Retina (tissue), 1 donor: ENCODE measurements at regions not wholly inside any gene's neighbourhood (a gene's known extent, or its start where the extent isn't known, plus 50 kb on each side); places are given as distances from the start of the nearest gene placed in this dataset.
"Not testable (repeated sequence)": the region's sequence is repeated elsewhere in the genome, so short reads cannot be mapped to it uniquely, and the experiment has no call there.

ENCODE experiments used
- DNase-seq: peaks from one replicate; pipeline ENCODE4 v3.0.0-alpha.2; 2016

DNA sequence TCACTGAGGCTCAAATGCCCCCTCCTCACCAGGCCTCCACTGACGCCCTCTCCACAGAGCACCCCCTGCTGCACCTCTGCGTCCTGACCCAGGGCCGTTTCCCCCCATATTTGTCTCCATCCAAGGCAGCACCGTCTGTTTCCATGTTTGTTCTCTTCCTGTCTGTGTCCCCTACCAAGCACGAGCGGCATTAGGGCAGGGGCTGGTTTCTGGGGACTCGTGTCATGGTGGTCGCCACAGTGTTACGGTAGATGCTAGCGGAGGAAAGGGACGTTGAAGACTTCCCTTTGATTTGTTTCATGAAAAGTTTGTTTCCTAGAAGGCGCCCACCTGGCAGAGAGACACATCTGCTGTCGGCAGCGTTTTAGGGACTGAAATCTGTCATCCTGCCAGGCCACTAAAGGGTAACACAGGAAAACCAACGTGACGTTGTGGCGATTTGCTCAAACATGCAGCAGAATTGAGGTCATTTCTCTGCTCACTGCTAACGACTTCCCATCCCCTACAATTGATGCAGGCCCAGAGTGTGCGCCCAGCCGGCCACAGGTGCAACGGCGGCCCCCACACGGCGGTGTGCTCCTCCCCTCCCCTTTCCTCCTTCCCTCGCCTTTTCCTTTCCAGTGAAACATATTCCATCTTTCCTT is 79.3 kb upstream of the IRX4 start:
- no peak for DNase-seq

DNA sequence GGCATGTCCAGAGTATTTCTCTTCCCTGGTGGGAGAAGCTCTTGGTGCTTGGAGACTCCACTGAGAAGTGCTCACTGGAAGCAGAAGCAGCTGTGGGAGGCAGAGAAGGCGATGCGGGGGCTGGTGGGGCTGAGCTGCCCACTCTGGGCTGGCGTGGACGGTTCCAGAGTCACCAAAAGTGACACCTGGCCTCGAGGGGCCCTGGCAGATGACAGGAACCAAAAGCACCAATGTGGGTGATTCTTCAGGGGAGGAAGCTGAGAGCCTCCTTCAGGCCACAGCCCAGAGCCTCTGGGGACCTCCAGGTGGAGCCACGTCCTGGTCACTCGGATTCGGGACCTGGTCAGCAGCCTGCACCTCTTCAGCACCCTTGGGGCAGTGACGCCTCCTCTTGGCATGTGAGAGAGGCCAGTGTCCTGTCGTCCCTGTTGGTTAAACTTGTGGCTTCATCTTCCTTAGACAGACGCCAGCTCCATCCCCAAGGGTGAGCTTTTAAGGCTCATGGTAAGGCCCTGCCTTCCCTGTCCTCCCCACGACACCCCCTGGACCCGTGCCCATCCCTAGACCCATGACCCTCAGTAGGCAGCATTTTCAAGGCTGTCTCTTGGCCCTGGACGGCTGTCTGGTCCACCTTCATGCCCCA is 78.7 kb upstream of the IRX4 start:
- DNase-seq: no peak

DNA sequence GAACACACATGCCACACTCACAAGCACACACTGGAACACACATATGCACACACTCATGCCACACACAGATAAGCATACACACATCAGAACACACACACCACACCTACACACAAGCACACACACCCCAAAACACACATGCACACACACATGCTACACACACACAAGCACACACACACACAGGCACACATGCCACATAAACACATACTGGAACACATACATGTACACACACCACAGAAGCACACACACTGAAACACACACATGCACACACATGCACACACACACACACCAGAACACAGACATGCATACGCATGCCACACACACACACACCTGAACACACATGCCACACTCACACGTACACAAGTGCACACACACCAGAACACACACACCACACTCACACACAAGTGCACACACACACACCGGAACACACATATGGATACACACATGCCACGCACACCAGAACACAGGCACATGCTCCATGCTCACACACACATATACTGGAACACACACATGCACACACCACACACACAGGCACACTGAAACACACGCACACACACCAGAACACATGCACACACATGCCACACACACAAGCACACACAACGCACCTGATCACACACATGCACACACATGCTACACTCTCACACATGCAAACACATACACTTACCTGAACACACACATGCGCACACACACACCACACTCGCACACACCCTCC is 78.0 kb upstream of the IRX4 start:
- no peak for DNase-seq

DNA sequence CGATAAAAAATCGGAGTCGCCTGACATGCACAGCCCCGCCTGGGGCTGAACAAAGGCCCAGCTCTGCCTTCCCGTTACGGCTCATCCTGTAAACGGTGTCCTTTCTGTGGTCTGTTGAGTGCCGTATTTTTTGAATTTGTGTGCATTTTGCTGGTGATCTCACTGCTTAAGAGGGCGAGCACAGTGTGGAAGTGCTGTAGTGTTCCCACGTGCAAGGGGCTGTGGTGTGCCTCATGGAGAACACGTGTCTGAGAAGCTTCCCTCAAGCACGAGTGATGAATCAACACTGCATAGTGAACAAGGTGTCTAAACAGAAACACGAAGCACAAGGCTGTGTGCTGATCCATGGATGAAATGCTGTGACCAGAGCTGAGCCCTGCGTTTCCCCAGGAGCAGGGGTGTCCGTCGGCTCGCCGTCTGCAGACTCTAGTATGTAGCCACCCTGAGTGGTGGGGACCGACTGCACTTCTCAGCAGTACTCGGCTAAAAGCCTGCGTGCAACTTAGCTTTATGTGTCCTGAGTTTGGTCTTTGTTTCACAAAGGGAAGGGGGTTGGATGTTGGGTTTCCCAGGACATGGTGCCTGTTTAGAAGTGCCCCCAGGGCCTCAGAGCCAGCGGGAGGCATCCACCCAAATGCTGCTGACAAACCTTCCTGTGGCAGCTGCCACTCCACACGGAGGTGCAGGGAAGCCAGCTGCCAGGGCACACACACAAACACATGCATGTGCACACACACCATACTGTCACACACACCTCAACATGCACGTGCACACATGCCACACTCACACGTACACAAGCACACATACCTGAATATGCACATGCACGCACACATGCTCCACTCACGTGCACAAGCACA is 77.2 kb upstream of the IRX4 start:
- no peak for DNase-seq

DNA sequence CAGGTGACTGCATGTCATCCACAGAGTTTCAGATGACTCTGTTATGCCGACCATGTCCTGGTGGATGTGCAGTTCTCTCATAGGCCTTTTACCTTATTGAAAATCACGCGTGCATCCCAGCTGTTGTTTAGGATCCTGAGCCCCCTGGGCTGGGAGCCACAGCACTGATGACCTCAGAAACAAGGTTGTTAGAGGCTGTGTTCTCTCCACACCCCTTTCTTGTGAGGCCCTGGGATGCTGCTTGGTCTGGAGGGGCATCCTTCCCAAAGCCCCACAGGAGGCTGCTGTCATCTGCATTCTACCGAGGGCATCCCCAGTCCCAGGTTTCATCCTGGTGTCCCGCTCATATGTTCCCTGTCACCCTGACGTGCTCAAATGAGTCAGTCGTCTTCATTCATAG is 76.5 kb upstream of the IRX4 start:
- no peak for DNase-seq

DNA sequence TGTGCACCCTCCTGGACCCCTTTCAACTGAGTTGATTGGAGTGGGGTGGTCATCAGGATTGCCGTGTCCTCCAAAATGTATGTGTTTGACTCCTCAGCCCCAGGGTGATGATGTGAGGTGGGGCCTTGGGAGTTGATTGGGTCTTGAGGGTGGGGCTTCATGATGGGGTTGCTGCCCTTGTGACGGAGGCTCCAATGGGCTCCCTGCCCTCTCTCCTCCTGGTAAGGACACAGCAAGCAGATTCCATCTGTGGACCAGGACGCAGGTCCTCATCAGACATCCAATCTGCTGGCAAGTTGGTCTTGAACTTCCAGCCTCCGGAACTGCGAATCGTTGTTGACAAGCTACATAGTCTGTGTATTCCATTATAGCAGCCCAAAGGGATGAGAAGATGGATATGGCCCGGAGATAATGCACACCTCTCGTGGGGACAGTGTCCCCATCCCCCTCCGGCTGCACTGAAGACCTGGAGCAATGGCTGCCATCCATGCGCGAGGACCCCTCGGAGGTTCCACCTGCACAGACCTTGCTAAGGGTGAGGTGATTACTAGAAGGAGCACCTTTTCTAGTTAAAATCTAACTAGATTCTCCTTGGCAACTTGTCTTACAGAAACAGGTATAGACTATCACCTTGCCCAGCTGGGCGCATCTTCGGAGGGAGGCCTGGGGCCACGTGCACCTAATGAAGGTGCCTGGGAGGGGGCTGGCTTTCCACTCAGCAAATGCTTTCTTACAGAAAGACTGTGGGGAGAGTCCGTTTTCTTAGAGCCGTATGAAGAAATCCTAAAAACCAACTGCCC is 75.7 kb upstream of the IRX4 start:
- no peak for DNase-seq

DNA sequence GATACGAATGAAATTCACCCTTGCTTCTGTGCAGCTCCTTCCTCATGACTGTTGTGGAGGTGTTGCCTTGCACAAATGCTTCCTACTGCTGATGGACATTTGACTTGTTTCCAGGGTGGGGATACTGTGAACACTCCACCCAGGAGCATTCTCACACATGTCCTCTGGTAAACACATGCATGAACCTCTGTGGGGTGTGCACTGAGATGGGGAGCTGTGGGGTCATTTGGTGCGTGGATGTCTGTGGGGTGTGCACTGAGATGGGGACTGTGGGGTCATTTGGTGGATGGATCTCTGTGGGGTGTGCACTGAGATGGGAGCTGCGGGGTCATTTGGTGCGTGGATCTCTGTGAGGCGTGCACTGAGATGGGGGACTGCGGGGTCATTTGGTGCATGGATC is 72.9 kb upstream of the IRX4 start:
- no peak for DNase-seq

DNA sequence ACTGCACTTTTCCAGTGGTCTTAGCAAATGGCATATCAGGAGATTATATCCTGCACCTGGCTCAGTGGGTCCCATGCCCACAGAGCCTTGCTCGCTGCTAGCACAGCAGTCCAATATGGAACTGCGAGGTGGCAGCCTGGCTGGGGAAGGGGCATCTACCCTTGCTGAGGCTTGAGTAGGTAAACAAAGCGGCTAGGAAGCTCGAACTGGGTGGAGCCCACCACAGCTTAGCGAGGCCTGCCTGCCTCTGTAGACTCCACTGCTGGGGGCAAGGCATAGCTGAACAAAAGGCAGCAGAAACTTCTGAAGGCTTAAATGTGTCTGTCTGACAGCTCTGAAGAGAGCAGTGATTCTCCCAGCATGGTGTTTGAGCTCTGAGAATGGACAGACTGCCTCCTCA is 71.0 kb upstream of the IRX4 start:
- DNase-seq: not testable (repeated sequence)

DNA sequence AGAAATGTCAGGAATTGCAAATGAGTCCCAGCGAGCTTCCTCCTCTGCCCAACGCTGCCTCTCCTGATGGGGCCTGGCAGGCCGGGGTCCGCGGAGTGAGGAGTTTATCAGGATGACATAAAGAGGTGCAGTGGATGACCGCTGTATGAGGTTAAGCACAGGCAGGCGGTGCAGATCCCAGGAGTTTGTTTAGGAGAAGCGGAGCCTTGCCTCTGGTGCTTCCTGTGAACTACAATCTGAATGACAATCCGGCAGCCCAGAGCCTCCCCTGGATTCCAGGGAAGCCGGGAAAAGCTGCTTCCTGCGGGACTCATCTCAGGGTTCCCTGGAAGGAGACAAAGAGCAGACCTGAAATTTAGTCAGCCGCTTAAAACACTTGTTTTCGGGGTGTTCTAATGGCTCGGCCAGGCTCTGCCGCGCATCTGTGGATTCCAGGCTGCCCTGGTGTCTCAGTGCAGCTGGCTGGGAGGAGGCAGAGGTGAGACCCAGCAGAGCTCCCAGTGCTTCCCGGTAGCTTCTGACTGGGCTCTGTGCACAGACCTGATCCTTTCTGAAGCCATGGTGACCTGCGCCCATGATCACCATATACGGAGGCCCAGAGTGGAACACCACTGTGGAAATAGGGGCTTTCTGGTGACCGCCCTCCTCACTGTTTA is 69.8 kb upstream of the IRX4 start:
- DNase-seq: no peak

DNA sequence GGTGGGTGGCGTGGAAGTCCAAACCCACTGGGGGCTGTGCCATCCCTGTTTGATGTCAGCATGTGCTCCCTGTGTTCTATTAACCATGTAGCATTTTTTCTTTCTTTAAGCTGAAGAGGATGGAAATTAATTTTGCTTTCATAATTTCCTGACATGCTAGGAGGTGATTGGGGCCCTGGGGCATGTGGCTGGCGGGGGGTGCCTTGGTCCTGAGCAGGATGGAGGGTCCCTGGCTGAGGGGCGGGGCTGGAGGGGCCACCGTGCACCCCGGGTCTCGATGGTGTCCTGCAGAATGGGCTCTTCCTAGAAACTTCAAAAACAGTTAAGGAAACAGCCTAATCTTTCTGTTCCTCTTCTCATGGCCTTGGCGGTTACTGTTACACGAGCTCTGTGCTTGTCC is 69.3 kb upstream of the IRX4 start:
- no peak for DNase-seq

DNA sequence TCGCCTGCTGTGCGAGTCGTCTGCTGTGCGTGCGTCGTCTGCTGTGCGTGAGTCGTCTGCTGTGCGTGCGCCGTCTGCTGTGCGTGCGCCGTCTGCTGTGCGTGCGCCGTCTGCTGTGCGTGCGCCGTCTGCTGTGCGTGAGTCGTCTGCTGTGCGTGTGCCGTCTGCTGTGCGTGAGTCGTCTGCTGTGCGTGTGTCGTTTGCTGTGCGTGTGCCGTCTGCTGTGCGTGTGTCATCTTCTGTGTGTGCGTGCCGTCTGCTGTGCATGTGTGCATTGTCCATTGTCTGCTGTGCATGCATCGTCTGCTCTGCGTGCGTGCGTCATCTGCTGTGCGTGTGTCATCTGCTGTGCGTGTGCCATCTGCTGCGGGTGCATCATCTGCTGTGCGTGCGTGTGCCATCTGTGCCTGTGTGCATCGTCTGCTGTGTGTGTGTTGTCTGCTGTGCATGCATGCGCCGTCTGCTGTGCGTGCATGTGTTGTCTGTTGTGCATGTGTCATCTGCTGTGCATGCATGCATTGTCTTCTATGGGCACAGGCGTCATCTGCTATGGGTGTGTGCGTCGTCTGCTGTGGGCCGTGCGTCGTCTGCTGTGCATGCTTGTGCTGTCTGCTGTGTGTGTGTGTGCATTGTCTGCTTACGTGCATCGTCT is 68.6 kb upstream of the IRX4 start:
- DNase-seq: no peak

DNA sequence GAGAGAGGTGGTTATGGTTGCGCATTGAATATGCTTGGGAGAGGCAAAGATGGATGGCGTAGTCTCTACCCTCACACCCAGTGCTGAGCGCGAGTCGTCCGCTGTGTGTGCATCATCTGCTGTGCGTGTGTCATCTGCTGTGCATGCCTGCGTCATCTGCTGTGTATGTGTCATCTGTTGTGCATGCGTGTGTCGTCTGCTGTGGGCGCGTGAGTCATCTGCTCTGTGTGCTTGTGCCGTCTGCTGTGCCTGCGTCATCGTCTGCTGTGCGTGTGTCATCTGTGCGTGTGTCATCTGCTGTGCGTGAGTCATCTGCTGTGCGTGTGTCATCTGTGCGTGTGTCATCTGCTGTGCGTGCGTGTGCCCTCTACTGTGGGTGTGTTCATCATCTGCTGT is 68.0 kb upstream of the IRX4 start:
- DNase-seq: no peak

DNA sequence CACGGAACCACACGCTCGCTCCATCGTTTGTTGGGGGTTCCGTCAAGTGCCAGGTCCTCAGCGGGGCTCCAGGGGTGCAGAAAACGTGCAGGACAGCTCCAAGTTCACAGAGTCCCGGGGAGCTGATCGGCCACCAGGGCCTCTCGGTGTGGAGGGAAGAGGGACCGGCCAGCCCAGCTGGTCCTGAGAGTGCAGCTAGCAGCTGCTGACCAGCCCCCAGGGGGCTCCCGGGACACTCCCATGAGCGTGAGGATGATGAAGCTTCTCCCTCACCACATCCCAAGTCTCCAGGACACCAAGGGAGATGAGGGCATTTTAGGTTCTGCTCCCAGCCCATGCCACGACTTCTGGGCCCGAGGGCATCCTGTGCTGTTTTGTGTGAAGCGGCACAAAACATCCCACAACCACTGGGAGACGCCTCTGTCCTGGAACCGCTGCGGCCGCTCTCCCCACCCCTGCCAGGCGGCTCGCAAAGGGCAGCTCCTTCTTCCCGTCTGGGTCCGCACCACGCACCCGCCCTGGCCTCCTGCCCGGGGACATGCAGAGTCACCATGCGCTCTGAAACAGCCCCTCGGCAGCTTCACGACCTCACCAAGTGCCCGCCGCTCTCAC is 67.5 kb upstream of the IRX4 start:
- no peak for DNase-seq

DNA sequence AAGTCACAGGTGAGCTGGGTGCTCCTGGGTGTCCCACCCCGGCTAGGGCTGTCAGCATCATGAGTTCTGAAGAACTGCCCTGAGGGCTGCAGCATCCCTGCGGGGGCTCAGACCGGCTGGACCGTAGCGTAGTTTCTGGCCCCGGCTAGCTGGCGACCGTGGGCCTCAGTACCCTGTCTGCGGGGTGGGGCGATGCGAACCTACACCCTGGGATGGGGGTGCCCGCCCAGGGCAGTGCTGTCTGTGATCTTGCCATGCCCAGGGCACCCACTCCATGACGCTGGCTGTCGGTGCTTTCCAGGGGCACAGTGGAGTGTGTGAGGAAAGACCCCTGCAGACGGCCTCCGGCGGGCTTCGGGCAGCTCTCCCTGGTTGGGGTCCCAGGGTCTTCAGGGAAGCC is 66.5 kb upstream of the IRX4 start:
- no peak for DNase-seq

DNA sequence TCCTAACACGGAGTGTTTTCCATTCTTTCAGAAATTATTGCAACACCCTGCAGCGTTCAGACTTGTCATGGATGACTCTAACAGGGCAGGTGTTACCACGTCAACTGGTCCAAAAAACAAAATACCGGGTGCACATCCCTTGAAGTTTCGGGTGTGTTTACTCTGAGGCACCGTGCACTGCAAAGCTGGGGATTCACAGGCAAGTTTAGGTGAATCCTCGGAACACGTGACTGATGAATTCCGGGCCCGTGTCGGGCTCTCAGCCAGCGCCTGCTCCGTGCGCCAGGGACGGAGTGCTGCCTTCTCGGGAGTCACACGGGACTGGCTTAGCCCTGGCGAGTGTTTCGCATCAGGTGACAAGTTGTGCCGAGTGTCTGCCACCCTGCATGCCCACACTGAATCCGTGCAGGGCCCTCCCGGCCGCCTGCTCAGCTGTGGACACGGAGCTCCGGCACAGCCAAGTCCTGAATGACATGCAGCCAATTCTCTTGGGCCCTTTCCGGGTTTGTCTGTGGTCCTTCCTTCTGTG is 66.0 kb upstream of the IRX4 start:
- no peak for DNase-seq

DNA sequence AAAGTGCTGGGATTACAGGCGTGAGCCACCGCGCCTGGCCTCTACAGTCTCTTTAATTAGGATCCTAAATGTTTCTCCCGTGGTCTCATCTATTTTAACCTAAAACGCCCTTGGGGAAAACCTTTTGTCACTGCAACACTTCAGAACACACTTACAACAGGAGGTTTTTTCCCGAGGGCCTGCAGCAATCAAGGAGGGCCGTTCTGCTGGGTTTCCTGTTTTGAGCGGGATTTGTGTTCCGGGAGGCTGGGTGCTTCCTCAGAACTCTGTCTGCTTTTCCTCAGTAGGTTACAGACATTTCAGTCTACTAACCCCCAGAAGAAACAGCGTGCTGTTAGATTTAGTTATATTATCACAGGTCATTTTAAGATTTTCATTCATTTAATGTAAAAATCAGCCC is 65.4 kb upstream of the IRX4 start:
- no peak for DNase-seq

DNA sequence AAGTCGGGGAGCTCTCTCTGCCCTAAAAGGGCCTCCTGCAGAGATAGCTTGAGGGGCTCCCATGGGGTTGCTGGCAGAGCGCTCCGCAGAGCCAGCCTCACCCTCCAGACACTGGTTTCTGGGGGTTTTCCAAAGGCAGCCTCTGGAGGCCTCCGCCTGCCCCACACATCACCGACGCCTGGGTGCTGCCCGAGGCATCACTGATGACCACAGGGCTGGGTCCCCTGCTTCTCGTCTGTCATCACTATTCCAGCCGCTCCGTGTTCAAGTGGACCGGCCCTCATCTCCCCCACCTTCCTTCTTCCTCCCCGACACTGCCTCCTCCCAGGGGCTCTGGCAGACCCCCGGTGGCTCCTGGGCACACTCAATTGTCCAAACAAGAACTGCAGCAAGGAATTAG is 64.1 kb upstream of the IRX4 start:
- DNase-seq: no peak

DNA sequence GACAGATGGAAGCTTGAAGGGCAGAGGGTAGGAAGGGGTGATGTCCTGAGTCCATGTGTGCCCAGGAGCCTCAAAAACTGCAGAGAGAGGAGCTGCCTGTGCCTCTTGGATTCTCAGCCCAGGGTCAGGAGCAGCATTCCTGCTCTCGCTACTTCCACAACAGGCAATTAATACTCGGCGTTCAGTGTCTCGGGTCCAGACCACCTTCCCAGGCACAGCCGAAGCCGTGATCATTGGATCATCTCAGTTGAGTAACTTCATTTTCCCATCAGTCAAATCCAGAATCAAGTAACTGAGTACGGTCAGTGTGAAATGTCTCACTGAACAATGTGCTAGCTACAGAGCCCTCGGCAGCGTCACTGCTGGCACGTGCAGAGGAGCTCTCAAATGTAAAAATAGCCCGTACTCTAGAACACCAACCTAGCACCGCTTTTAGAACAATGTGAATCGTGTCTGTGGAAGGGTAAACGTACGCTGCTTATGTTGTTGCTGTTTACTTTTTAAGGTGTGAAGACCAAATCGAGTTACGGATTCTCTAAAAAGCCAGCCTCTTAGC is 63.5 kb upstream of the IRX4 start:
- DNase-seq: no peak

DNA sequence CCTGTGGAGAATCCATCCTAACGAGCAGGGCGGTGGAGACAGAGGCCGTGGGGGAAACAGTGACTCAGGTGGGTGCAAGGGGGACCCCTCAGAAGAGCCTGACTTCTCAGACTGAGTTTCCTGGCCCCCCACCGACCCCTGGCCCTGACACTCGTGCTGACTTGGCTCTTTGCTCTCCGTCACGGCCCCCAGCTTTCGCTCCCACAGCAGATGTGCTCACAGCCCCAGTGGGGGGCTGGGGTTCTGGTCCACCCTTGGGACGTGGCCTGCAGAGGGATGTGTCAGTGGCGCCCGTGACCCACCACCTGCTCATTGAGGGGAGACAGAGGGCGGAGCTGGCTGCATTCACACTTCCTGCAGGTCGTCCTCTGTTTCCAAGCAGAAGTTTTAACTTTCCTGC is 62.9 kb upstream of the IRX4 start:
- DNase-seq: no peak

DNA sequence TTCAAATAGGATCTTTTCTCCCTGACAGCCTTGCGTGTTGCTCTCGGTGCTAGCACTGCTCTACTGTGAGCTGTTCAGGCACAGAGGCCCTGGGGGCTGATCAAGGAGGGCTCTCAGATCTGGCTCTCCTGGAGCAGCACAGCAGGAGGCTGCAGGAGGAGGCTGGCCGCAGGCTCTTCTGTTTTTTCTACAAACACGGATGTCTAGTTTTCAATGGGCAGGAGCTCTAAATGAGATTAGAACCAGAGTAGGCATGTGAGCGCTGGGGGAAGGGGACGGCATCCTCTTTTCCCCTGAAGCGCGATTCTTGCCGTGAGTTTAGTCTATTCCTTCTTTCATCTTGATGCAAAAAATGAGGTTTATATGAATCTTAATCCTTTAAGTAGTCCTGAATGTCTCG is 61.7 kb upstream of the IRX4 start:
- no peak for DNase-seq

DNA sequence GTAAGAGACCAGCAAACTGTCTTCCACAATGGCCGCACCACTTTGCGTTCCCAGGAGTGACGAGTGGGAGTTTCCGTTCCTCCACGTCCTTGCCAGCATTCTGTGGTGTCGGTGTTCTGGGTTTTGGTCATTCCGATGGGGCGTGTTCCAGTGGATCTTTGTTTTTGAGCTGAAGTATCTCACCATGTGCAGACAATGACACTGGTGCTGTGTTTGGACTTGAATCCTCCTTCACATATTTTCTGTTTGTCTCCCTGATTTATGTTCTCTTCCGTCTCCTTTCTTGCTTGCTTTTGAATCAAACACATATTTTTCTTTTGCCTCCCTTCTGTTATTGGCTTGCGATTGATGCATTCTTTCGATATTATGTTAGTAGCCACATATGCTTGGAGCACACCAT is 60.8 kb upstream of the IRX4 start:
- DNase-seq: no peak
